ENCODE measurements at regions not wholly inside any gene's neighbourhood (a gene's known extent, or its start where the extent isn't known, plus 50 kb on each side); places are given as distances from the start of the nearest gene placed in this dataset.

DNA sequence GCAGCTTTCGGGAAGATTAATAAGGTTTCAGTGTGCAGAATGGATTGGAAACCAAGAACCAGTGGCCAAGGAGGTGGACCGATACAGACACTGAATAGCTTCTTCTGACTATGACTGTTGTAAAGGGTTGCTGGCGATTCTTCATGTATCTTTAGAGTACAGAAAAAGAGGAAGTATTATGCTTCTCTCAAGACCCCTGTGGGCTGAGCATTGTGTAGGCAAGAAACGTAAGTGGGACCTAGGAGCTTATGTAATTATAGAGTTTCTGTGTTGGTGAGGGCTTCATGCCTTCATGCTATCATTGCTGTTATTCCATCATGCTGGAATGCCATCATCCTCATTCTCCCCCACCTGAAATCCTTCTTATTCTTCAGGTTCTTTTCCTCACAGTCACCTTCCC, 105.4 kb upstream of the AKIRIN2 start:
- no peak for DNase-seq (ENCODE audit: low spot score)

DNA sequence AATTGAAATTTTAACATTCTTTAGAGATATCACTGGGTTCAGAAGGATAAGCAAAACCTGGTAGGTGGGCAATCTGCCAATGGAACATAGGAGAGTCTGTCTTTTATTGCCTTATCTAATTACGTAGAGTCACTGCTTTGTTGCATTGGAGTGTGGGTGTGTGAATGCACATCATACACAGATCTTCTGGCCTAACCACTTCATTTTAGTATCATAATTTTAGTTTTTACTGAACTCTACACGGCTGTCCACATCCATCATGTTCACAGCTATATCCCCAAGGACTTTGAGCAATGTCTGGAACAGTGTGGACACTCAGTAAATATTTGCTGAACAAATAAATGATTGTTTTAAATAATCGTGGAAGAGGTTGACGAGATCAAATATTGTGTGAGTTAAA, 104.6 kb upstream of the AKIRIN2 start:
- no peak for DNase-seq (ENCODE audit: low spot score)

GRCh38 chr6:87806099-87806498, 104.1 kb upstream of the AKIRIN2 start:
- no peak for DNase-seq (ENCODE audit: low spot score)

- DNase-seq (ENCODE audit: low spot score) = no peak
These were observed 101.8 kb upstream of the AKIRIN2 start for GRCh38 chr6:87803791-87804190.

- no peak for DNase-seq (ENCODE audit: low spot score)
These were observed 97.6 kb upstream of the AKIRIN2 start for GRCh38 chr6:87799651-87800050.

- DNase-seq (ENCODE audit: low spot score) = no peak
These were observed 96.6 kb upstream of the AKIRIN2 start for GRCh38 chr6:87798393-87799278.

GRCh38 chr6:87794922-87795885, 93.2 kb upstream of the AKIRIN2 start:
- no peak for DNase-seq (ENCODE audit: low spot score)

GRCh38 chr6:87793315-87793714, 91.3 kb upstream of the AKIRIN2 start:
- no peak for DNase-seq (ENCODE audit: low spot score)

DNA sequence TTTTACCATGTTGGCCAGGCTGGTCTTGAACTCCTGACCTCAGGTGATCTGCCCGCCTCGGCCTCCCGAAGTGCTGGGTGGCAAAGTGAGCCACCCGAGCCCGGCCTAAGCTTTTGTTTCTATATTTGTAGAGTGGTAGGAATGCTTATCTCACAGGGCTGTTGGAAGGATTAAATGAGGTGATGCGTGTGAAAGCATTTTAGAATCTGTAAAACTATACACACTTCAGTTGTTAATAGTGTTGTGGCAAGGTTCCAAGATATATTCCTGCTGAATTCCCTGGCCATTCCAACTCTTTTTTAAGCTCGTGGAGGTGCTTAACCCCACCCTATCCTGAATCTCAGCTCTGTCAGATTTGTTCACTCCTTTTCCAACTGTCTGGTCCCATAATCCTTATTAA, 89.9 kb upstream of the AKIRIN2 start:
- no peak for DNase-seq (ENCODE audit: low spot score)

DNA sequence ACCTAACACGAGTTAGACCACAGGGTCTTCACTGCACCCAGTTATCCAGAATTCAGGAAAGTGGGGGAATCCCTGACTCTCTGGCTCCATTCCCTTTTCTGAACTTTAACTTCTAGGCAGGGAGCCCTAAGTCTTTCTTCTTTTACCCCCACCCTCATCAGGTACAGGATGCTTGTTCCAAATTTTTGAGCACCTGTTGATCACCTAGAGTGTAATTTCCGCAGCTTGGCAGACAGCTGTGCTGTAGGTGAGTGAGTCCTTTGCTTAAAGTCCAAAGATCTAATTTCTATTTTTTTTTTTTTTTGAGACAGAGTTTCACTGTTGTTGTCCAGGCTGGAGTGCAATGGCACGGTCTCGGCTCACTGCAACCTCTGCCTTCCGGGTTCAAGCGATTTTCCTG, 89.5 kb upstream of the AKIRIN2 start:
- no peak for DNase-seq (ENCODE audit: low spot score)

DNA sequence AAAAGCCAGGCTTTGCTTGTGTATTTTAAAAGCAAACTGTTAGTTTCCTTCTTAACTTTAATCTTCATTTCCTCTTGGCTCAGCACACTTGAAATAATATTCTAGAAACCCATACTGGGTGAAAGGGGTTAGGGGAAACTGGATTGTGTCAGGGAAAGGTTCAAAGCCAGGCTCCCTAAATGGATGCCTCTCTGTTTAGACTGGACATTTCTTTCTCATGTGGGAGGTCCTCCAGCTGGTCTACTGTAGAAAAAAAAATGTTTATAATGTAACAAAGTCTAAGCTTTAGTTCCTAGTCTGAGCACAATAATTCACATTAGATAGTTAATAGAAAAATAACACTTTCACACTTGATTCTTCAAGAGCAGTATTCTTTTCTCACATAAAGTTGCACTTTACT, 89.0 kb upstream of the AKIRIN2 start:
- no peak for DNase-seq (ENCODE audit: low spot score)

DNA sequence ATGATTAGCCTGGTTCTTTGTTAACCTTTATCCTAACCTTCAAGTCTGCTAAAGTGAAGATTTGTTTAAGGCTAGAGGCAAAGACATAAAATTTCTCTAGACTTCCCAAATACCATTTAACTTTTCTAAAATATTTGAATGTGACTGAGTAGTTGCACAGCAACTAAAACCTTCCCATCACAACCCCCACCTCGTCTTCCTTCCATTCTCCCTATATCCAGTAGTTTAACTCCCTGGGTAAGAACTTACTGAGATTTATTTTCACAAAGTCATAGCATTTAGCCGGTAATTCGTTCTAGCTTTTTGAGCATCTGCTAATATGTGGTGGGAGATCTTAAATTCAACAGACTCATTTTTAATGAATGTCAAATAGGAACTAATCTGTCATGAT, 87.9 kb upstream of the AKIRIN2 start:
- DNase-seq (ENCODE audit: low spot score) = no peak

DNA sequence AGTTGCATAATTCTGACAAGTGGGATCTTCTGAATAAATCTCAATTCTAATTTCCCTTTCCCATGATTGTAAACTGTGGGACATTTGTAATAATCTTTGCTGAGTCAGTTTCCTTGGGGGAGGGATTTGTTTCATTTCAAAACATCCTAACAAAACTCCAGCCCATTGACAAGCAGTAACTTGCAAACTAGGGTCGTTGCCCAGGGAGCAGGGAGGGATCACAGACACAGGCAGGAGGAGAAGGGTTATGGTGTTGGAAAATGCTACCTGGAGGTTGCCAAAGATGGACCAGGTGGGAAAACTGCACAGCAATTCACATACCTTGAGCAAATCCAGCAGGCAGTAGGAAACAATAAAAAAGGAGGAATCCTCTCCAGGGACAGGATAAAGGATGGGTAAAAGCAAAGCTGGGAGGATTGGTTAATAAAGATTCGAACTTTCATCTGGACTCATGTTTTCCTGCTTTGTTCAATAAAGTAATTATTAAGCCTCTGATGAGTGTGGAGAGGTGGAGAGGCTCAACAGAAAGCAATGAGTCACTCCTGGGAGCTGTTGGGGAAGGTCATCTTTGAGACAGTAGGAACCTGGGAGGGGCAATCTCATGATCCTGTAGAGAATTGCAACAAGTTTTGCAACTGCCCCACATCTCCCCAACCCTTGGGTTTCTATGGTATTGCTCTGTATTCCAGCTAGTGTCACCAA, 87.3 kb upstream of the AKIRIN2 start:
- DNase-seq (ENCODE audit: low spot score) = peak; percentile 58

- no peak for DNase-seq (ENCODE audit: low spot score)
These were observed 86.1 kb upstream of the AKIRIN2 start for GRCh38 chr6:87788141-87788540.

DNA sequence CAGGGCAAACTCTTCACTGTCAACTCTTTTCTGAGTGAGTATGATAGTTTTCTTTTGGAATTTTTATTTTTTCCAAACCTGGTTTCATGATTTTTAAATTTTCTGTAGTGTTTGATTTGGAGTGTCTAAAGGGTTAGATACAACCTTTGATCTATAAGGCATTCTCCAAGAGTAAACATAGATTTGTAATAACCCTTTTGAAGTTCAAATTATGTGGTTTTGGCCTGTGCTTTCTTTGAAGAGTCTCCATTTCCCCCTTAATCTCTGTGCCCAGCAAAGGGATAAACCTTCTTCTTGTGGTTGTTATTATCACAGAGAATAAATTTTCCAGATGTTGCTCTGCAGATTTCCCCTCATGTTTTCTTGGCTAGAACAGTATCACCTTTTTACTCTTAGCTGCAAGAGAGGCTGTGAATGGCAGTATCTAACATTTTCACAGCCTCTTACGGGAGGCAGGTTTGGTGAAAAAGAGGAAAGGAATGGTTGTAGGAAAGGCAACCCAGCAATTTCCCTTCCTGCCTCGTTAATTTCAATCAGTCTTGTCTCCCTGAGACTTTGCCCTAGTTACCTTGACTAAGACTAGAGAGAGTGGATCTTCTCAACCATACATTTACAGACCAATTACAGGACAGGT, 83.3 kb upstream of the AKIRIN2 start:
- DNase-seq (ENCODE audit: low spot score) = no peak

GRCh38 chr6:87784690-87785089, 82.7 kb upstream of the AKIRIN2 start:
- DNase-seq (ENCODE audit: low spot score) = no peak

DNA sequence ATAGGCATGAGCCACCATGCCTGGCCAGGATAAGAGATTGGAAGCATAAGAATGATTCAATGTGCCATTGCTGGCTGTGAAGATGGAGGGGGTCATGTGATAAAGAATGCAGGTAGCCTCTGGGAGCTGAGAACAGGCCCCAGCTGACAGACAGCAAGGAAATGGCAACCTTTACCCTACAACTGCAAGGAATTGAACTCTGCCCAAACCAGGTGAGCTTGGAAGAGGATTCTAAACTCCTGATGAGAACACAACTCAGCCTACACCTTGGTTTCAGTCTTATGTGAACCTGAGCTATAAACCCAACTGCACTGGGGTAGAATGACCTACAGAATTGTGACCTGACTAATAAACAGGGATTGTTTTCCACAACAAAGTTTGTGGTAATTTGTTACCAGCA, 82.0 kb upstream of the AKIRIN2 start:
- DNase-seq (ENCODE audit: low spot score) = no peak

DNA sequence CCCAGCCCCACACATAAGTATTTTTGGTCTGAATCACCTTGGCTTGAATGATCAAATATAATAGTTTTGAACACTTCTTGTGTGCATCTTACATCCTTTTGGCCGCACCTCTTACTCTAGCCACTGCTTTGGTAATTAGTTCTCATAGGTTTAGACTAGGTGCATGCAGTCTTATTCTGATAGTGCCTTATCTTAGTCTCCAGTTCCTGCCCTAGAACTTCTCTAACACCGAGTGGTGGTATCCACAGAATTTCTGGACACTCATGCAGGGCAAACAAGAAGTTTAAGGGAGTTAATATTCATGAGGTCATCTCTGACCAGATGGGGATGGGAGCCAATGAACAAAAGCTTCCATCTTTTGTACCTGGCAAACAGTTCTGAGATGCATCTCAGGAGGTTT, 77.5 kb upstream of the AKIRIN2 start:
- no peak for DNase-seq (ENCODE audit: low spot score)

DNA sequence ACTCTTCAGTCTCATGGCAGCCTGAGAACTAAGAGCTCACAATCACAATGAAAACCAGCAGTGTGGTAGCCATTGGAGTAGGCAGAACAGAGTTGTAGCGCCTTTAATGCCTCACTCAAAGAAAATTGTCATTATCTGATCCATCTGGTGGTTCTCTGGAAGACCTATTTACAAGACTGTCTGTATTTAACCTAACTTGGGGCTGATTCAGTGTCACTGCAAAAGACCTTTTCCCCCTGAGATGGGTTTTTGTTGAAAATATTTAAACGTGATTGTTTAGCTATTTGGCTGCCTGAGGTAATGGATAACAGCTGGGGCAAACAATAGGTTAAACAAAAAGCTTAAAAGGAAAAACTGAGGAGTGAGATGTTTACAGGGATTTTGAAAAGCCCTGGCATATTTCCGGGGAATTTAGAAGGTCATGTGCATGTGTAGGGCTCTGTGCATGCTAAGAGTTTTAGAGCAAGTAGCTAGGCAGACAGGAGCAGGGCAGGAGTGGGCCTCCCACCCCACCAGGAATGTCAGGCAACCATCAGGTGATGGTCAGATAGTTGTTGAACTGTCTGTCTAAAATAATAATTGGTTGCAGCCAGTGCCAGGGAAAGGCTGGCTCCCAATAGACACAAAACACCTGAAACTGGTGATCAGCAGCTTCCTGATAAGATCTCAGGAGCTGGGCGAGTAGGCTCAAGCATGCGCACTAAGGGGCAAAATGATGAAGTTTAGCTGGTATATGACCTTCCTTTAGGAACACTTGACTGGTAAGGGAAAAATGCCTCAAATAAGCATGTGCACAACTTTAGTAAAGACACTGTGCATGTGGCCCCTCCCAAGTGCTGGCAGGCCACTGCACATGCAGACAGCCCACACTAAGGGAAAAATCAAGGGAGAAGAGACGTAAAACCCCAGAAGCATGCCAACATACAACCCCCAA, 70.8 kb upstream of the AKIRIN2 start:
- no peak for DNase-seq (ENCODE audit: low spot score)

DNA sequence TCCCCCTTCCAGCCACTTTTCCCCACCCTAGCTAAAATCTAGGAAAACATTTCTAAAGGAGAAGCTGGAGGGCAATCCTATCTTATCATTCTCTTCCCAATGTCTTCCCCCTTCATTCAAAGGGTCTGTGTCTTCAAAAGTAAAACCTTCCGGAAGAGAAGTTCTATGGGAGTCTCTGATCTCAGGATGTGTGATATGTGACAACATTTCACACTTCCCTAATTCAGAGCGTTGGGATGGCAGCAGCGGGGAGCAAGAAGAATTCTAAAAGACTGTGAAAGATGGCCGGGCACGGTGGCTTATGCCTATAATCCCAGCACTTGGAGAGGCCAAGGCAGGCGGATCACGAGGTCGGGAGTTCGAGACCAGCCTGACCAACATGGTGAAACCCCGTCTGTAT, 65.4 kb upstream of the AKIRIN2 start:
- no peak for DNase-seq (ENCODE audit: low spot score)

- DNase-seq (ENCODE audit: low spot score) = no peak
These were observed 64.2 kb upstream of the AKIRIN2 start for GRCh38 chr6:87766211-87766610.

Measured in A172 (cell line).